Peyer's patch (tissue), 4 donors: ENCODE measurements at regions not wholly inside any gene's neighbourhood (a gene's known extent, or its start where the extent isn't known, plus 50 kb on each side); places are given as distances from the start of the nearest gene placed in this dataset.

Source experiments
- DNase-seq, 3 donors: peaks; one replicate each; pipeline ENCODE4 v3.0.0-alpha.2; 2017 to 2019
- H3K27ac ChIP-seq, 4 donors: fragments of 200-600 bp; sonication (generic); one replicate each; pipeline ENCODE4 v1.5.1; 2016 to 2019
- H3K27me3 ChIP-seq, 2 donors: fragments of 200-600 bp; sonication (generic); one replicate each; pipeline ENCODE4 v1.5.1; 2019
- H3K36me3 ChIP-seq, 3 donors: fragments of 200-600 bp; sonication (generic); one replicate each; pipeline ENCODE4 v1.5.1; 2016 to 2019
- H3K4me1 ChIP-seq, 4 donors: fragments of 200-600 bp; sonication (generic); one replicate each; pipeline ENCODE4 v1.5.1; 2016 to 2019
- H3K4me3 ChIP-seq, 4 donors: fragments of 200-600 bp; sonication (generic); 1 replicate in 3 of 4; 2 replicates in 1 of 4; pipeline ENCODE4 v1.5.1; 2016 to 2019; ENCODE audit warnings: mild to moderate bottlenecking in 1 of 4
- H3K9me3 ChIP-seq, 4 donors: fragments of 200-600 bp; sonication (generic); one replicate each; pipeline ENCODE4 v1.5.1; 2016 to 2019; ENCODE audit warnings: mild to moderate bottlenecking in 1 of 4
- CTCF ChIP-seq, 6 experiments: fragments of 450-650 bp in 4 of 6; fragments of 200-600 bp in 2 of 6; sonication (generic) in 1 of 6; IDR thresholded peaks; one replicate each; pipeline ENCODE4 v1.5.1; 2017 to 2019; ENCODE audit warnings: antibody characterized with exemption in 6 of 6, mild to moderate bottlenecking in 3 of 6, moderate library complexity in 1 of 6
- POLR2A ChIP-seq, 2 donors: fragments of 450-650 bp; IDR thresholded peaks; one replicate each; pipeline ENCODE4 v1.5.1; 2017; ENCODE audit warnings: antibody characterized with exemption in 2 of 2, mild to moderate bottlenecking in 2 of 2, moderate library complexity in 2 of 2

- H3K36me3 ChIP-seq: no peaks in the 10 kb centered on the region
- no peaks in the 10 kb centered on the region for H3K27me3 ChIP-seq
- no peak overlapping the region for H3K4me3 ChIP-seq
- no peak overlapping the region for H3K27ac ChIP-seq
- H3K9me3 ChIP-seq: no peaks in the 10 kb centered on the region
- H3K4me1 ChIP-seq: no peaks in the 10 kb centered on the region
- TF ChIP-seq CTCF (IDR thresholded peaks at IDR 0.05): no peak
- DNase-seq: no peak
Observed at GRCh38 chr9:86893811-86894490, 53.4 kb downstream of the GAS1 start.

- Histone ChIP-seq H3K27me3 (no peaks in the 10 kb centered on the region), H3K27ac (no peak overlapping the region), H3K36me3 (no peaks in the 10 kb centered on the region), H3K9me3 (no peaks in the 10 kb centered on the region), H3K4me1 (no peaks in the 10 kb centered on the region), H3K4me3 (no peak overlapping the region)
- no peak for DNase-seq
- no peak for TF ChIP-seq CTCF (IDR thresholded peaks at IDR 0.05)
- TF ChIP-seq POLR2A (IDR thresholded peaks at IDR 0.05): no peak
Observed at GRCh38 chr9:86892576-86892975, 54.7 kb downstream of the GAS1 start.

GRCh38 chr9:86891886-86892437, 55.3 kb downstream of the GAS1 start:
- no peaks in the 10 kb centered on the region for H3K36me3 ChIP-seq
- no peaks in the 10 kb centered on the region for H3K9me3 ChIP-seq
- H3K27me3 ChIP-seq: no peaks in the 10 kb centered on the region
- H3K27ac ChIP-seq: no peak overlapping the region
- DNase-seq: no peak
- H3K4me1 ChIP-seq: no peaks in the 10 kb centered on the region
- no peak overlapping the region for H3K4me3 ChIP-seq
- no peak for TF ChIP-seq POLR2A (IDR thresholded peaks at IDR 0.05)
- TF ChIP-seq CTCF (IDR thresholded peaks at IDR 0.05): no peak

- Histone ChIP-seq H3K4me1 (no peaks in the 10 kb centered on the region), H3K4me3 (no peak overlapping the region), H3K9me3 (no peaks in the 10 kb centered on the region), H3K36me3 (no peaks in the 10 kb centered on the region), H3K27me3 (no peaks in the 10 kb centered on the region), H3K27ac (no peak overlapping the region)
- no peak for TF ChIP-seq CTCF (IDR thresholded peaks at IDR 0.05)
- no peak for TF ChIP-seq POLR2A (IDR thresholded peaks at IDR 0.05)
- DNase-seq: no peak
Observed at GRCh38 chr9:86891091-86891490, 56.2 kb downstream of the GAS1 start.

GRCh38 chr9:86885232-86885631, 62.1 kb downstream of the GAS1 start:
- H3K36me3 ChIP-seq: no peaks in the 10 kb centered on the region
- DNase-seq: no peak
- H3K27ac ChIP-seq: no peak overlapping the region
- no peak overlapping the region for H3K4me3 ChIP-seq
- TF ChIP-seq POLR2A (IDR thresholded peaks at IDR 0.05): no peak
- no peak for TF ChIP-seq CTCF (IDR thresholded peaks at IDR 0.05)
- H3K9me3 ChIP-seq: no peaks in the 10 kb centered on the region
- no peaks in the 10 kb centered on the region for H3K27me3 ChIP-seq
- H3K4me1 ChIP-seq: no peaks in the 10 kb centered on the region
